Activated CD8-positive, alpha-beta T cell treated with anti-CD3 and anti-CD28 coated beads for 36 hours (primary cell): ENCODE measurements at regions not wholly inside any gene's neighbourhood (a gene's known extent, or its start where the extent isn't known, plus 50 kb on each side); places are given as distances from the start of the nearest gene placed in this dataset.
"Not testable (repeated sequence)": the region's sequence is repeated elsewhere in the genome, so short reads cannot be mapped to it uniquely, and the experiment has no call there.

Experiments used
- ATAC-seq: fragments of 200-7000 bp; cut with Tn5 transposase; one replicate; pipeline ENCODE4 v1.10.0; 2021; ENCODE audit warnings: mild to moderate bottlenecking, moderate library complexity
- CTCF ChIA-PET: fragments of 350-600 bp; sonication (Branson Sonifier 250); formaldehyde crosslinking; loops from one replicate; lab custom pipeline; 2021; ENCODE audit warnings: antibody characterized with exemption; lab: Charles Lee
- POLR2A ChIA-PET: fragments of 350-600 bp; sonication (Branson Sonifier 250); formaldehyde crosslinking; loops from one replicate; lab custom pipeline; 2021; ENCODE audit warnings: antibody characterized with exemption; lab: Charles Lee
- DNase-seq: peaks from one replicate; pipeline ENCODE4 v3.0.0-alpha.2; 2020
- H3K27ac Mint-ChIP-seq: one replicate; pipeline ENCODE4 v1.8.0; 2021; ENCODE audit warnings: mild to moderate bottlenecking, mixed read lengths
- H3K27me3 Mint-ChIP-seq: one replicate; pipeline ENCODE4 v1.8.0; 2021; ENCODE audit warnings: mixed read lengths
- H3K36me3 Mint-ChIP-seq: one replicate; pipeline ENCODE4 v1.8.0; 2021; ENCODE audit warnings: low read depth, mixed read lengths
- H3K4me1 Mint-ChIP-seq: one replicate; pipeline ENCODE4 v1.8.0; 2021; ENCODE audit warnings: low read depth, mixed read lengths
- H3K4me3 Mint-ChIP-seq: one replicate; pipeline ENCODE4 v1.8.0; 2021; ENCODE audit warnings: mild to moderate bottlenecking, moderate library complexity, mixed read lengths
- H3K9me3 Mint-ChIP-seq: one replicate; pipeline ENCODE4 v1.8.0; 2021; ENCODE audit warnings: mixed read lengths
- intact Hi-C: fragments of 100-400 bp; cut with micrococcal nuclease; formaldehyde crosslinking; loops from one replicate; pipeline ENCODE4 v1.10.0; 2022
- TF ChIP-seq, protein P1 (sequence below): fragments of 200-600 bp; IDR thresholded peaks from one replicate; pipeline ENCODE4 v1.8.0; 2022; ENCODE audit warnings: antibody characterized with exemption, mild to moderate bottlenecking

DNA sequence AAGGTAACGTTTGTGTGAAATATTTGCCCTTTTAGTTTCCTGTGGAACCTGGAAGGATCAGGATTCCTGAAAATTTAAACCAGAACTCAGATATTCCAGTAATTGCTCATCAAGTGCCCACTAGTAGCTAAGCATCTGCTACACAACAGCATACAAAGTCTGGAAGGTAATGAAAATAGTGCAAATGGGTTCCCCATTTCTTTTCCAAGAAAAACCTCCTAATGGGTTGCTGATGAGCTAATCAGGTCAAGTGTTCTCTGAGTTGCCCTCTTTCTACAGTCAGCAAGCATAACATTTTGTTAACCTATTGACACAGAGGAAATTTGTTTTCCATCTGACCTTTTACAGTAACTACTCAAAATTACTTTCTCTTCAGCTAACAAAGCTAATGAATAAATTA lies 83.6 kb upstream of the PMCH start:
- TF ChIP-seq, protein P1, sequence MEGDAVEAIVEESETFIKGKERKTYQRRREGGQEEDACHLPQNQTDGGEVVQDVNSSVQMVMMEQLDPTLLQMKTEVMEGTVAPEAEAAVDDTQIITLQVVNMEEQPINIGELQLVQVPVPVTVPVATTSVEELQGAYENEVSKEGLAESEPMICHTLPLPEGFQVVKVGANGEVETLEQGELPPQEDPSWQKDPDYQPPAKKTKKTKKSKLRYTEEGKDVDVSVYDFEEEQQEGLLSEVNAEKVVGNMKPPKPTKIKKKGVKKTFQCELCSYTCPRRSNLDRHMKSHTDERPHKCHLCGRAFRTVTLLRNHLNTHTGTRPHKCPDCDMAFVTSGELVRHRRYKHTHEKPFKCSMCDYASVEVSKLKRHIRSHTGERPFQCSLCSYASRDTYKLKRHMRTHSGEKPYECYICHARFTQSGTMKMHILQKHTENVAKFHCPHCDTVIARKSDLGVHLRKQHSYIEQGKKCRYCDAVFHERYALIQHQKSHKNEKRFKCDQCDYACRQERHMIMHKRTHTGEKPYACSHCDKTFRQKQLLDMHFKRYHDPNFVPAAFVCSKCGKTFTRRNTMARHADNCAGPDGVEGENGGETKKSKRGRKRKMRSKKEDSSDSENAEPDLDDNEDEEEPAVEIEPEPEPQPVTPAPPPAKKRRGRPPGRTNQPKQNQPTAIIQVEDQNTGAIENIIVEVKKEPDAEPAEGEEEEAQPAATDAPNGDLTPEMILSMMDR, result no peak
- no peak for DNase-seq
- ChIA-PET POLR2A (no interaction called here), CTCF (no interaction called here)
- H3K4me1 Mint-ChIP-seq, result no peaks in the 10 kb centered on the region
- H3K4me3 Mint-ChIP-seq, result no peak overlapping the region
- H3K9me3 Mint-ChIP-seq, result no peaks in the 10 kb centered on the region
- H3K36me3 Mint-ChIP-seq, result no peaks in the 10 kb centered on the region
- no peak overlapping the region for H3K27ac Mint-ChIP-seq
- ATAC-seq, result no peak
- intact Hi-C loops, result no loop called here
- H3K27me3 Mint-ChIP-seq, result peaks cover 3% of the 10 kb centered on the region

- CTCF ChIA-PET, POLR2A ChIA-PET, H3K27ac Mint-ChIP-seq, H3K4me1 Mint-ChIP-seq, ATAC-seq, H3K4me3 Mint-ChIP-seq, H3K36me3 Mint-ChIP-seq, intact Hi-C loops, DNase-seq: not testable (repeated sequence)
- Mint-ChIP-seq H3K9me3 (peaks cover 14% of the 10 kb centered on the region), H3K27me3 (peaks cover 13% of the 10 kb centered on the region)
Measured at GRCh38 chr12:102255687-102256086, 58.1 kb upstream of the PMCH start.

- POLR2A ChIA-PET, H3K36me3 Mint-ChIP-seq, CTCF ChIA-PET, intact Hi-C loops, DNase-seq, H3K9me3 Mint-ChIP-seq, H3K4me1 Mint-ChIP-seq, ATAC-seq, H3K4me3 Mint-ChIP-seq, H3K27ac Mint-ChIP-seq: not testable (repeated sequence)
- H3K27me3 Mint-ChIP-seq, result peaks cover 18% of the 10 kb centered on the region
Measured at GRCh38 chr12:102251005-102251404, 53.4 kb upstream of the PMCH start.

GRCh38 chr12:102249079-102249841 lies 51.6 kb upstream of the PMCH start:
- Mint-ChIP-seq H3K36me3 (no peaks in the 10 kb centered on the region), H3K27me3 (peaks cover 12% of the 10 kb centered on the region), H3K27ac (no peak overlapping the region), H3K4me3 (no peak overlapping the region), H3K4me1 (no peaks in the 10 kb centered on the region), H3K9me3 (peaks cover 5% of the 10 kb centered on the region)
- intact Hi-C loops, result no loop called here
- ChIA-PET CTCF (no interaction called here), POLR2A (no interaction called here)
- DNase-seq, result no peak
- TF ChIP-seq, protein P1, result no peak
- ATAC-seq, result no peak
